HUES48 (cell line): ENCODE measurements at regions not wholly inside any gene's neighbourhood (a gene's known extent, or its start where the extent isn't known, plus 50 kb on each side); places are given as distances from the start of the nearest gene placed in this dataset.

Source experiments
- H3K27ac ChIP-seq: one replicate; pipeline ENCODE4 v1.7.0; 2013; ENCODE audit warnings: low read depth, low read length, inconsistent platforms
- H3K27me3 ChIP-seq: 2 replicates; pipeline ENCODE4 v1.6.1; 2013; ENCODE audit warnings: mild to moderate bottlenecking, low read length; ENCODE audit not compliant: control insufficient read depth, insufficient read depth
- H3K36me3 ChIP-seq: 2 replicates; pipeline ENCODE4 v1.6.1; 2013; ENCODE audit warnings: low read length; ENCODE audit not compliant: control insufficient read depth, insufficient read depth
- H3K4me1 ChIP-seq: 2 replicates; pipeline ENCODE4 v1.6.1; 2013; ENCODE audit warnings: mild to moderate bottlenecking, low read length; ENCODE audit not compliant: control insufficient read depth, insufficient read depth
- H3K4me3 ChIP-seq: 2 replicates; pipeline ENCODE4 v1.5.1; 2013; ENCODE audit warnings: mild to moderate bottlenecking, low read depth, low read length
- H3K9ac ChIP-seq: 2 replicates; pipeline ENCODE4 v1.6.1; 2013; ENCODE audit warnings: mild to moderate bottlenecking, low read depth, low read length, moderate library complexity
- H3K9me3 ChIP-seq: 2 replicates; pipeline ENCODE4 v1.6.1; 2013; ENCODE audit warnings: low read length; ENCODE audit not compliant: control insufficient read depth, insufficient read depth

DNA sequence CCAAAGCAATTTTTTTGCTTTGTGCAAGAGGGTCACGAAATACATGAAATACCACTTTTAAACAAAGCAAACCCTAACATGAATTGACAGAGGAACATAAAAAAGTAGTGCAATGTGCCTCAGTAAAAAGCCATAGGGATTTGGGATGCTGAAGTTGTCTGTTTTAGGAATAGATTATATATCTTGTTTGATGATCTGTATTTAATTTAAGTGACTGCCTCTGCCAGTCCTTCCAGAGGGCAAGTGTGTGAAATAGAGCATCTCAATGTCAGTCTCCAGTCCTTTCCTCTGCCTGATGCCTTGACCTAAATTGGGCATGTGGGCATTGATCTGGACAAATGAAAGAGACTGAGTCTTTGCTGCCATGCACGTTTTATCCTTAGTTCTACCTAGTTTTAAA is 222.8 kb downstream of the PTPRC start:
- Histone ChIP-seq H3K9me3 (no peaks in the 10 kb centered on the region), H3K27me3 (no peaks in the 10 kb centered on the region), H3K36me3 (no peaks in the 10 kb centered on the region), H3K4me3 (no peak overlapping the region), H3K9ac (no peak overlapping the region), H3K27ac (no peak overlapping the region), H3K4me1 (no peaks in the 10 kb centered on the region)

DNA sequence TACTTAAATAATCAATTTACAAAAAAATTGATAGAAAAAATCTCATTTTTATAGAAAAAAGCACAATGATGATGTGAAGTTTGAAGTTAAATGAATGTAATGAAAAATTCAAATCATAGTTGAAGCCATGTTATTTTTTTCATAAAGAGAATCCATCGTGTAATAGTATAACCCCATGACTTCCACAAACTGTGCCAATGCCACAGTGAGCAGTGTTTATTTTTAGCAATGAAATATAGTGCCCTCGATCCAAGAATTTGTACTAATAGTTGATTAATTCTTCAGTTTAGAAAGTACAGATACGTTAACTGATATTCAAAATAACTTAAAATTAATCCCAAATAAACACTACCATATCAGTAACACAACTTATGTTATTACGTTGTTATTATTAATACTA is 225.9 kb downstream of the PTPRC start:
- H3K36me3 ChIP-seq = no peaks in the 10 kb centered on the region
- H3K4me3 ChIP-seq = no peak overlapping the region
- no peak overlapping the region for H3K27ac ChIP-seq
- no peaks in the 10 kb centered on the region for H3K27me3 ChIP-seq
- no peak overlapping the region for H3K9ac ChIP-seq
- H3K9me3 ChIP-seq = no peaks in the 10 kb centered on the region
- H3K4me1 ChIP-seq = no peaks in the 10 kb centered on the region

GRCh38 chr1:198865319-198865718 is 226.5 kb downstream of the PTPRC start:
- Histone ChIP-seq H3K27me3 (no peaks in the 10 kb centered on the region), H3K36me3 (no peaks in the 10 kb centered on the region), H3K9me3 (no peaks in the 10 kb centered on the region), H3K4me1 (no peaks in the 10 kb centered on the region), H3K4me3 (no peak overlapping the region), H3K9ac (no peak overlapping the region), H3K27ac (no peak overlapping the region)

DNA sequence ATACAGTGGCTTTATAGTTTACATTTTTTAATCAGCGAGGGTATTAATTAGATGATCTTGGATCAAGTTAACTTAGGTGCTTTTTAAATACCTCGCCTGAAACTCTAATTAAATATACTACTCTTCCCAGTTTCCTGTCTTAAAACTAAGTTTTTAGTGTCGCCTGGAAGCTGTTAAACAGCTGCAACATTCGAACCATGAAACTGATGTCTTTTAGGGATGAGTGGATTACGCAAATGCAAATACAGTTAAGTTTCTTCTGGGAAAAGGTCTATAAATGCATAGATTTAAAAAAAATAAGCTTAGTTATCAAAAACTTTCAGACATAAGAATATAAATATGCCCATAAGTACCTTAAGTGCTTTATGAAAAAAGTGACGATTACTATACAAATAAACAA is 228.3 kb downstream of the PTPRC start:
- Histone ChIP-seq H3K27ac (no peak overlapping the region), H3K36me3 (no peaks in the 10 kb centered on the region), H3K4me3 (no peak overlapping the region), H3K9ac (no peak overlapping the region), H3K4me1 (no peaks in the 10 kb centered on the region), H3K9me3 (no peaks in the 10 kb centered on the region), H3K27me3 (no peaks in the 10 kb centered on the region)

GRCh38 chr1:198873696-198874230 is 234.9 kb downstream of the PTPRC start:
- H3K4me3 ChIP-seq = no peak overlapping the region
- no peaks in the 10 kb centered on the region for H3K9me3 ChIP-seq
- H3K27me3 ChIP-seq = no peaks in the 10 kb centered on the region
- no peak overlapping the region for H3K9ac ChIP-seq
- H3K4me1 ChIP-seq = no peaks in the 10 kb centered on the region
- H3K27ac ChIP-seq = no peak overlapping the region
- no peaks in the 10 kb centered on the region for H3K36me3 ChIP-seq

GRCh38 chr1:198876371-198876871 is 237.6 kb downstream of the PTPRC start:
- Histone ChIP-seq H3K9ac (no peak overlapping the region), H3K27ac (no peak overlapping the region), H3K36me3 (no peaks in the 10 kb centered on the region), H3K4me1 (no peaks in the 10 kb centered on the region), H3K9me3 (no peaks in the 10 kb centered on the region), H3K27me3 (no peaks in the 10 kb centered on the region), H3K4me3 (no peak overlapping the region)

GRCh38 chr1:198878566-198878965 is 239.7 kb downstream of the PTPRC start:
- Histone ChIP-seq H3K27me3 (no peaks in the 10 kb centered on the region), H3K36me3 (no peaks in the 10 kb centered on the region), H3K9me3 (no peaks in the 10 kb centered on the region), H3K27ac (no peak overlapping the region), H3K4me3 (no peak overlapping the region), H3K9ac (no peak overlapping the region), H3K4me1 (no peaks in the 10 kb centered on the region)

DNA sequence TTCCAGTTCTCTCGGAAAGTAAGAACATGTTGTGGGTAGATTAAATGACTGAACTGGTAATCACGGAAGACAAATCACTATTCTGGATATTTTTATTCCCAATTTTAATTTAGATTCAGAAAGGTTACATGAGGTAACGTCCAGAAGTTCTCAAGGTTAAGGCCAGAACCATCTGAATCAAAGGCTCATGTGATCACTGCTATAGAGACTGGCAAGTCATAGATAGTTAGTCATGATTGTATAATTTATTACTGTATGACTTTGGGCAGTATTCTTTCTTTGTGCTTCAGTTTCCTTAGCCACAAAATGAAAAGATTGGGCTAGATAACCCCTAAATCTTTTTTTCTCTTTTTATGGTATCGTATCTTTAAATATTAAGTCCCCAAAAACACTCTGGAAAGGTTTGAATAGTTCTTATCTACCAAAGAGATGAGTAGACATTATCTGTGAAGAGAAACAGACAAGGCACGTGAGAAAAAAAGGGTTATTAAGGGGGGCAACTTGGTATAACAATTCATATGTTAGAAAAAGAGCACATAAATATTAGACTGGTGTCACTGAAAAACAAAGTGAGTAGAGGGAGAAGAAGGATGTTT is 241.0 kb downstream of the PTPRC start:
- Histone ChIP-seq H3K27me3 (no peaks in the 10 kb centered on the region), H3K4me1 (no peaks in the 10 kb centered on the region), H3K36me3 (no peaks in the 10 kb centered on the region), H3K4me3 (no peak overlapping the region), H3K27ac (no peak overlapping the region), H3K9me3 (no peaks in the 10 kb centered on the region), H3K9ac (no peak overlapping the region)

DNA sequence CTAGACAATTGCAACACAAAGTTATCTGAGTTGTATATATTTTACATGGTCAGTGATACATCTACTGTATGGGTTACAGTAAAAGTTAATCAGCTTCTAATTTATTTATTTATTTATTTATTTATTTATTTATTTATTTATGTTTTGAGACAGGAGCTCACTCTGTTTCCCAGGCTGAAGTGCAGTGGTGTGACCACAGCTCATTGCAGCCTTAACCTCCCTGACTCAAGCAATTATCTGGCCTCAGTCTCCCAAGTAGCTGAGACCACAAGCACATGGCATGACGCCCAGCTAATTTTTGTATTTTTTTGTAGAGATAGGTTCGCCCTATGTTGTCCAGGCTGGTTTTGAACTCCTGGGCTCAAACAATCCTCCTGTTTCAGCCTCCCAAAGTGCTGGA is 241.6 kb downstream of the PTPRC start:
- no peak overlapping the region for H3K4me3 ChIP-seq
- H3K27ac ChIP-seq = no peak overlapping the region
- no peaks in the 10 kb centered on the region for H3K36me3 ChIP-seq
- no peaks in the 10 kb centered on the region for H3K9me3 ChIP-seq
- no peak overlapping the region for H3K9ac ChIP-seq
- no peaks in the 10 kb centered on the region for H3K4me1 ChIP-seq
- no peaks in the 10 kb centered on the region for H3K27me3 ChIP-seq

DNA sequence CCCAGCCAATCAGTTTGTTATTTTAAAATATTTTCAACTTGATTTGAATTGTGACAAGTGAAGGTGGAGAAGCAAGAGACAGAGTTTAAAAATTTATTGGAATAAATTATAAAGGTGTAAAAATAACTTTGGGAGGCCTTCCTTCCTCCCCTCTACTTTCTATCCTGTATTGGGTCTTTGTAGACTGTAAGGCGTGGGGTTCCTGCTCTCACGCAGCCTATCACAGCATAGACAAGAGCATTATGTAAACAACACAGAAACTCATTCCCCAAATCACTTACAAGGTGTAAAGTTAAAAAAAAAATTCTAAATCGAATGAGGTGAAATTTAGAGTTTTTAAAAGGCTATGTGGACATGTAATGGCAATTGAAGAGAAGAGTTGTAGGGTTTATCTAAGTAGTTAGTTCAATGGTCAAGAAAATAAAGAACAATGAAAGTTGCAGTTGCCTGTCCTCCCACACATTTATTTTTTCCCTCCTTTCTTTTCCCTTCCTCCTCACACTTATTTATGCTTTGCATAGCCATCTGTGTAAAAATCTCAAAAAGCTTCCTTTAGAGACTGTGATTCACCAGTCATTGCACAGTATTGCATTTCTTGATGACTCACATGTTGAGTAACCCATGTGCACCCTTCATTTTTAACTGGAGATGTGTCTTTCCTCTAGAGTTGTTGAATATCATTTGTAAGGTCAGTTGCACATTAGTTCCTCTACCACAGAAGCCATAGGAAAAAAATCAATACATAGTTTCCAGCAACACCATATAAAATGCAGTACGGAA is 242.2 kb downstream of the PTPRC start:
- Histone ChIP-seq H3K27ac (no peak overlapping the region), H3K4me3 (no peak overlapping the region), H3K4me1 (no peaks in the 10 kb centered on the region), H3K36me3 (no peaks in the 10 kb centered on the region), H3K9me3 (no peaks in the 10 kb centered on the region), H3K9ac (no peak overlapping the region), H3K27me3 (no peaks in the 10 kb centered on the region)

DNA sequence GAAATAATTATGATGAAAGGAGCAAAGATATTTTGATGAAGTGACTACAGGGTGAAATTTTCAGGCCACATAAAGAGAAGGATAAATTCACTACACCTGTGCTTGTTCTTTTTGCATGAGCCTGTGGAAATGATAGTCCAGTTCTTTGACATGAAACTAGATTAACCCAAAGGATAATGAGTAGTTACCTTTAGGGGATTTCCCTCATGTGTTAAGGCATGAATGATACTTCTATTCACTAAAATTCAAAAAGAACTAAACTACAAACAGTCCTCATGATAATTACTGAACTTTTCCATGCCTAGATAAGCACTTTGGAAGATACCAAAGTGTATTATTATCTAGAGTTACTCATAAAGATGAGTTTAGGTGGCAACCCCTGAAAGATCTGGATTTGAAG is 244.3 kb downstream of the PTPRC start:
- H3K9ac ChIP-seq = no peak overlapping the region
- H3K9me3 ChIP-seq = no peaks in the 10 kb centered on the region
- no peaks in the 10 kb centered on the region for H3K36me3 ChIP-seq
- H3K4me3 ChIP-seq = no peak overlapping the region
- H3K4me1 ChIP-seq = no peaks in the 10 kb centered on the region
- no peaks in the 10 kb centered on the region for H3K27me3 ChIP-seq
- H3K27ac ChIP-seq = no peak overlapping the region
